ENCODE measurements at regions not wholly inside any gene's neighbourhood (a gene's known extent, or its start where the extent isn't known, plus 50 kb on each side); places are given as distances from the start of the nearest gene placed in this dataset.
"Not testable (repeated sequence)": the region's sequence is repeated elsewhere in the genome, so short reads cannot be mapped to it uniquely, and the experiment has no call there.

DNA sequence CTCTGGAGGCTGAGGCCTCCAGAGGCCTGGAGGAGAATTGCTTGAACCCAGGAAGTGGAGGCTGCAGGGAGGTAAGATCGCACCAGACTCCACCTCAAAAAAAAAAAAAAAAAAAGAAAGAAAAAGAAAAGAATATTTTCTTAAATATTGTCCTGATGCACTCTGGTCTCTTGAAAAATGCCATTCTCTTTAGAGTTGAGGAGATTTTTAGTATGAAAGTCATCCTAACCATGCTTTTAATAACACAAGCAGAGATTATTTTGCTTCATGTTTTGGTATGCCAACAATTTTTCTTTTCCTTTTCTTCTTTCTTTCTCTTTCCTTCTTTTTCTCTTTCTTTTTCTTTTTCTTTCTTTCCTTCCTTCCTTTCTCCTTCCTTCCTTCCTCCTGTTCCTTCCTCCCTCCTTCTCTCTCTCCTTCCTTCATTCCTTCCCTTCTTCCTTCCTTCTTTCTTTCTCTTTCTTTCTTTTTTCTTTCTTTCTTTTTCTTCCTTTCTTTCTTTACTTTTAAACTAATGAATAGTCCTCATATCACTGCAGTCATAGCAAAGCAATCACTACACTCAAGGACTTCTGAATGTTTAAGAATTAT, 116.9 kb upstream of the CCNH start:
- no peak for DNase-seq (ENCODE audit: low read depth)

DNA sequence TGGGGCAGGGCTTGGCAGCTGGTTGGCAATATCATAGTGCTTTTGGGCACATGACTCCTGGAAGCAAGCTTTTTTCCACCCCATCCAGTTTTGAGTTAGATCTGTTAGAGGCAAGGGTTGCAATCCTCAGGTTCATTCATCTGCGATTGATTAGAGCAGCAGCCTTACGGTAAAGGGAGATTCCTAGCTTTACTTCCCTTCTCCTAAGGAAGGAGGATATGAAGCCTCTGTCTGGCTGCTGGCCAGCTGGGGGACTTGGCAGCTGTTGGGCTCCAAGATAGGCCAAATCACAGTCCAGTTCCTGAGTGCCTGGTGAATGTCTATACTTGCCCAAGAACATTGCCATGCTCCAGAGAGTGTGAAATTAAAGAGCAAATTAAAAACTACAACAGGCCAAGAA, 113.4 kb upstream of the CCNH start:
- DNase-seq (ENCODE audit: low read depth) = no peak

DNA sequence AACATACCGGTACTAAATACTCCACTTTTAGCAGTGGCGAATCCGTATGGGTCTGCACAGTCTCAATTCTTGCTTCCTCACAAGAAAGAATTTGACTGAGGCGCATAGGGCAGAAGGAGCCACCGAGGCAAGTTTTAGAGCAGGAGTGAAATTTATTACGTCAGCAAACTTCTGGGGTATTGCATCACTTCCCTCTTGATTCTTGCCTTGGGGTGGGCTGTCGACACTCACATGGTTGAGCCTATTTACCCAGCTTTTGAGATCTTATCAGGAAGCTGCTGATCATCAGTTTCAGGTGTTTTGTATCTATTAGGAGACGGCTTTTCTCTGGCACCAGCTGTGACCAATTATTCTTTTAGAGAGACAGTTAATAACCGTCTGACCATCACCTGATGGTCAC, 111.5 kb upstream of the CCNH start:
- no peak for DNase-seq (ENCODE audit: low read depth)

DNA sequence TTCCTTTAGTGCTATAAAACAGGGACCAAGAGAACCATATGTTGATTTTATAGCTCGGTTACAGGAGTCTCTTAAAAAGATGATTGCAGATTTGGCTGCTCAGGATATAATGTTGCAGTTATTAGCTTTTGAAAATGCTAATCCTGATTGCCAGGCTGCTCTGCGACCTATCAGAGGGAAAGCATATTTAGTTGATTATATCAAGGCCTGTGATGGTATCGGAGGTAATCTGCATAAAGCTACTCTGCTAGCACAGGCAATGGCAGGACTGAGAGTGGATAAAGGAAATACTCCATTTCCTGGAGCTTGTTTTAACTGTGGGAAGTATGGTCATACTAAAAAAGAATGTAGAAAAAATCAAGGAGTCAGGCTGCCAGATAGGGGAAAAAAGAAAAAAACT, 99.0 kb upstream of the CCNH start:
- DNase-seq (ENCODE audit: low read depth) = not testable (repeated sequence)

DNA sequence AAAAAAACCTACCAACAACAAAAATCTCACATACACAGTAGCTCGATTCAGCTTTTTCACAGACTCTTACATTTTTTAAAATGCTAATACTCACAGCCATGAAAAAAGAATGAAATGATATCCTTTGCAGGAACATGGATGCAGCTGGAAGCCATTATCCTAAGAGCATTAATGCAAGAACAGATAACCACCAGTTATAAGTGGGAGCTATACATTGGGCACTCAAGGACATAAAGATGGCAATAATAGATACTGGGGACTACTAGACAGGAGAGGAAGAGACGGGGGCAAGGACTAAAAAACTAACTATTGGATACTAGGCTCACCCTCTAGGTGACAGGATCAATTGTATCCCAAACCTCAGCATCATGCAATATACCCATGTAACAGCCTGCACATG, 90.3 kb upstream of the CCNH start:
- DNase-seq (ENCODE audit: low read depth) = no peak

DNA sequence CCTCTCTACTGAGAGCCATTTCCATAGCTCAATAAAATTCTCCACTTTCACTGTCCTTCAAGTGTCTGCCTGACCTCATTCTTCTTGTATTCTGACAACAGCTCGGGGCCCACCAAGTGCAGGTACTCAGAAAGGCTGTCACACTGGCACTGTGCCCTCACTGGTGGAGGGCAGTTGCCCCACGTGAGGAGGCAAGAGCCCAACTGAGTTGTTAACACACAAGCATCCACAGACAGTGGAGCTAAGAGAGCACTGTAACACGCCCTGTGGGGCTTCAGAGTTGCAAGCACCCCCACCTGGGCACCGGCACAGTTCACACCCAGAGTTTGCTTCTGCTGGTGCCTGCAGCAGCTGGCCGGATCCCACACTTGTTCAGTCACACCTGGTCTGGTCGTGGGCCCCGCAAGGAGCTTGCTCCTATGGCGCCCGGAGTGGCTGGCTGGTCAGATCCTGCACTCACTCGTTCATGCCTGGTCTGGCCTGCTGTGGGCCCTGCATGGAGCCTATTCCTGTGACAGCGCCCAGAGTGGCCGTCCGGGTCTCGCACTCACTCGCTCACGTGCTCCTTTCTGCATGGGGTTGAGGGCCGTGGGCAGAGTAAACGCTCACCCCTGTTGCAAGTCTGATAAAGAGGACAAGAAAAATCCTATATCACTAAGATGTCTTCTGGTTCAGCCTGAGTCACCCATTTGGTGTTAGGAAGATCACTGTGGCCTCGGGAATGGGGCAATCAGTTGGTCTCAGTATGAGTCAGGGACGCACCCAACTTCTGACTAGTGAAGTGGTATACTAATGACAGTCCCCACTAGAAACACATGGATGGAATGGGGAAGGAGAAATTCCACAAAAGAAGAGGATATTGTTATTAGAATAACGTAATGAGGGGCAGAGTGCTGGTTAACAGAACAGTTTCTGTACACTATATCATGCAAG, 87.0 kb upstream of the CCNH start:
- DNase-seq (ENCODE audit: low read depth) = no peak

Measured in activated T-cell treated with anti-CD3 and anti-CD28 coated beads for 48 hours (primary cell).